Cardiac septum (tissue), 1 donor: ENCODE measurements at regions not wholly inside any gene's neighbourhood (a gene's known extent, or its start where the extent isn't known, plus 50 kb on each side); places are given as distances from the start of the nearest gene placed in this dataset.

Source experiments
- DNase-seq: peaks from one replicate; pipeline ENCODE4 v3.0.0-alpha.2; 2020; ENCODE audit warnings: low spot score
- intact Hi-C: fragments of 100-400 bp; cut with DNase I; formaldehyde crosslinking; loops from one replicate; pipeline ENCODE4 v1.14.0; 2022
- donor health status: DM: no; HTN: no; CAD: no.

GRCh38 chrX:46311581-46312120 is 233.6 kb downstream of the ZNF674 start:
- intact Hi-C loops = no loop called here
- DNase-seq = no peak

- no peak for DNase-seq
- intact Hi-C loops = no loop called here
These were observed 234.3 kb downstream of the ZNF674 start for GRCh38 chrX:46310815-46311497.

- DNase-seq = no peak
- intact Hi-C loops = no loop called here
These were observed 237.1 kb downstream of the ZNF674 start for GRCh38 chrX:46308110-46308509.

- intact Hi-C loops = no loop called here
- DNase-seq = no peak
These were observed 239.1 kb downstream of the ZNF674 start for GRCh38 chrX:46306103-46306502.

GRCh38 chrX:46305431-46305830 is 239.8 kb downstream of the ZNF674 start:
- intact Hi-C loops = no loop called here
- DNase-seq = no peak

GRCh38 chrX:46301903-46302302 is 243.3 kb downstream of the ZNF674 start:
- intact Hi-C loops = no loop called here
- no peak for DNase-seq

GRCh38 chrX:46298821-46299220 is 246.4 kb downstream of the ZNF674 start:
- intact Hi-C loops = no loop called here
- DNase-seq = no peak

- DNase-seq = no peak
- intact Hi-C loops = no loop called here
These were observed 249.3 kb downstream of the ZNF674 start for GRCh38 chrX:46295963-46296362.

GRCh38 chrX:46294234-46294633 is 251.0 kb downstream of the ZNF674 start:
- no peak for DNase-seq
- intact Hi-C loops = no loop called here

- intact Hi-C loops = no loop called here
These were observed 265.3 kb downstream of the ZNF674 start for GRCh38 chrX:46279925-46280313.

GRCh38 chrX:46279214-46279924 is 265.9 kb downstream of the ZNF674 start:
- no peak for DNase-seq
- intact Hi-C loops = no loop called here

More at GRCh38 chrX:46279925-46280313, 265.3 kb downstream of the ZNF674 start:
- DNase-seq = no peak

- intact Hi-C loops = no loop called here
- DNase-seq = no peak
These were observed 266.6 kb downstream of the ZNF674 start for GRCh38 chrX:46278572-46278971.

GRCh38 chrX:46268412-46268811 is 276.8 kb downstream of the ZNF674 start:
- DNase-seq = no peak
- intact Hi-C loops = no loop called here

GRCh38 chrX:46263494-46263893 is 281.7 kb downstream of the ZNF674 start:
- no peak for DNase-seq
- intact Hi-C loops = no loop called here

GRCh38 chrX:46262304-46262703 is 282.9 kb downstream of the ZNF674 start:
- DNase-seq = no peak
- intact Hi-C loops = no loop called here

GRCh38 chrX:46260499-46260898 is 284.7 kb downstream of the ZNF674 start:
- intact Hi-C loops = no loop called here

GRCh38 chrX:46258356-46258755 is 286.9 kb downstream of the ZNF674 start:
- DNase-seq = no peak
- intact Hi-C loops = no loop called here

More at GRCh38 chrX:46260499-46260898, 284.7 kb downstream of the ZNF674 start:
- no peak for DNase-seq

GRCh38 chrX:46257451-46257879 is 287.8 kb downstream of the ZNF674 start:
- intact Hi-C loops = no loop called here
- DNase-seq = no peak

GRCh38 chrX:46256875-46257274 is 288.3 kb downstream of the ZNF674 start:
- intact Hi-C loops = no loop called here
- DNase-seq = no peak

GRCh38 chrX:46255046-46255445 is 290.2 kb downstream of the ZNF674 start:
- DNase-seq = no peak
- intact Hi-C loops = no loop called here

- no peak for DNase-seq
- intact Hi-C loops = no loop called here
These were observed 290.6 kb downstream of the ZNF674 start for GRCh38 chrX:46254641-46255040.
